Skin epidermis (tissue), 12 donors: ENCODE measurements at regions not wholly inside any gene's neighbourhood (a gene's known extent, or its start where the extent isn't known, plus 50 kb on each side); places are given as distances from the start of the nearest gene placed in this dataset.

Source experiments
- H3K27ac ChIP-seq, 21 experiments: fragments of 200-600 bp; sonication (generic) in 11 of 21; one replicate each; pipeline ENCODE4 v1.5.0; 2020; ENCODE audit warnings: mild to moderate bottlenecking in 3 of 21, inconsistent platforms in 2 of 21, moderate library complexity in 2 of 21
- H3K4me3 ChIP-seq, 7 experiments: fragments of 200-600 bp; sonication (generic) in 2 of 7; one replicate each; pipeline ENCODE4 v1.5.0; 2020; ENCODE audit warnings: inconsistent platforms in 2 of 7, mild to moderate bottlenecking in 2 of 7, moderate library complexity in 1 of 7

- peak overlapping the region in 9 of 21 experiments; percentile 62 to 89 (median 77) for H3K27ac ChIP-seq
- peak overlapping the region in 1 of 7 experiments; percentile 49 for H3K4me3 ChIP-seq
Observed at GRCh38 chrX:131752493-131753198, 208.8 kb downstream of the OR13H1 start.

GRCh38 chrX:131762802-131763234, 218.9 kb downstream of the OR13H1 start:
- peak overlapping the region in 6 of 21 experiments; percentile 25 to 69 (median 59) for H3K27ac ChIP-seq

GRCh38 chrX:131763674-131764073, 219.8 kb downstream of the OR13H1 start:
- peak overlapping the region in 3 of 21 experiments; percentile 25 to 67 (median 56) for H3K27ac ChIP-seq
- peak overlapping the region in 1 of 7 experiments; percentile 31 for H3K4me3 ChIP-seq

More at GRCh38 chrX:131762802-131763234, 218.9 kb downstream of the OR13H1 start:
- peak overlapping the region in 1 of 7 experiments; percentile 31 for H3K4me3 ChIP-seq

GRCh38 chrX:131764216-131764615, 220.3 kb downstream of the OR13H1 start:
- Histone ChIP-seq H3K27ac (peak overlapping the region in 1 of 21 experiments; percentile 36), H3K4me3 (peak overlapping the region in 1 of 7 experiments; percentile 16)

GRCh38 chrX:131778269-131779218, 234.7 kb downstream of the OR13H1 start:
- Histone ChIP-seq H3K27ac (peak overlapping the region in 9 of 21 experiments; percentile 69 to 89 (median 81)), H3K4me3 (peak overlapping the region in 1 of 7 experiments; percentile 39)

GRCh38 chrX:131779306-131779705, 235.4 kb downstream of the OR13H1 start:
- peak overlapping the region in 1 of 7 experiments; percentile 39 for H3K4me3 ChIP-seq

GRCh38 chrX:131779741-131780140, 235.9 kb downstream of the OR13H1 start:
- H3K27ac ChIP-seq, result no peak overlapping the region
- H3K4me3 ChIP-seq, result no peak overlapping the region

More at GRCh38 chrX:131779306-131779705, 235.4 kb downstream of the OR13H1 start:
- peak overlapping the region in 9 of 21 experiments; percentile 69 to 89 (median 81) for H3K27ac ChIP-seq

GRCh38 chrX:131782646-131783045, 238.8 kb downstream of the OR13H1 start:
- Histone ChIP-seq H3K4me3 (no peak overlapping the region), H3K27ac (no peak overlapping the region)

- no peak overlapping the region for H3K27ac ChIP-seq
- H3K4me3 ChIP-seq, result no peak overlapping the region
Observed at GRCh38 chrX:131783555-131784308, 239.4 kb upstream of the STK26 start.

- H3K4me3 ChIP-seq, result no peak overlapping the region
- H3K27ac ChIP-seq, result no peak overlapping the region
Observed at GRCh38 chrX:131789664-131790063, 233.4 kb upstream of the STK26 start.

GRCh38 chrX:131791608-131792355, 231.3 kb upstream of the STK26 start:
- Histone ChIP-seq H3K4me3 (peak overlapping the region in 1 of 7 experiments; percentile 35), H3K27ac (peak overlapping the region in 1 of 21 experiments; percentile 83)

- peak overlapping the region in 1 of 7 experiments; percentile 35 for H3K4me3 ChIP-seq
- peak overlapping the region in 8 of 21 experiments; percentile 35 to 84 (median 72) for H3K27ac ChIP-seq
Observed at GRCh38 chrX:131792356-131792749, 230.7 kb upstream of the STK26 start.

GRCh38 chrX:131792789-131793462, 230.2 kb upstream of the STK26 start:
- H3K27ac ChIP-seq, result peak overlapping the region in 9 of 21 experiments; percentile 35 to 84 (median 74)

GRCh38 chrX:131795442-131796229, 227.5 kb upstream of the STK26 start:
- H3K4me3 ChIP-seq, result no peak overlapping the region
- H3K27ac ChIP-seq, result no peak overlapping the region

More at GRCh38 chrX:131792789-131793462, 230.2 kb upstream of the STK26 start:
- peak overlapping the region in 1 of 7 experiments; percentile 35 for H3K4me3 ChIP-seq

GRCh38 chrX:131801066-131801465, 222.0 kb upstream of the STK26 start:
- H3K4me3 ChIP-seq, result no peak overlapping the region
- H3K27ac ChIP-seq, result no peak overlapping the region

GRCh38 chrX:131801911-131802310, 221.2 kb upstream of the STK26 start:
- Histone ChIP-seq H3K27ac (no peak overlapping the region), H3K4me3 (no peak overlapping the region)
